GM12878 (cell line): ENCODE measurements at regions not wholly inside any gene's neighbourhood (a gene's known extent, or its start where the extent isn't known, plus 50 kb on each side); places are given as distances from the start of the nearest gene placed in this dataset.

Experiments
- ATAC-seq: fragments of 200-7000 bp; cut with Tn5 transposase; 3 replicates; pipeline ENCODE4 v1.9.1; 2020; ENCODE audit warnings: mild to moderate bottlenecking, moderate library complexity
- BruUV-seq: library from RNA; stranded (reverse); fragments of 400-500 nt; replicated peaks from 2 replicates; lab custom pipeline; 2021; lab: Mats Ljungman, UMichigan
- CTCF ChIA-PET: fragments of 300-600 bp; sonication (Branson Sonifier 250); formaldehyde crosslinking; extraction: SDS; loops from one replicate; lab custom pipeline; 2021; ENCODE audit warnings: inconsistent platforms; lab: Yijun Ruan, JAX
- POLR2A ChIA-PET: fragments of 350-600 bp; formaldehyde crosslinking; extraction: SDS; loops from one replicate; lab custom pipeline; 2021; ENCODE audit warnings: inconsistent platforms; lab: Charles Lee
- RAD21 ChIA-PET: fragments of 300-600 bp; sonication (Branson Sonifier 250); formaldehyde crosslinking; loops from one replicate; lab custom pipeline; 2023; ENCODE audit warnings: antibody characterized with exemption; ENCODE audit not compliant: unreplicated experiment; lab: Charles Lee
- SMC1A ChIA-PET: fragments of 300-600 bp; sonication (Branson Sonifier 250); formaldehyde crosslinking; loops from one replicate; lab custom pipeline; 2023; ENCODE audit not compliant: unreplicated experiment, uncharacterized antibody; lab: Charles Lee
- DNase-seq: peaks from one replicate; pipeline ENCODE4 v3.0.0-alpha.2; 2011; ENCODE audit warnings: low read depth, low spot score
- FAIRE-seq: peaks from 3 replicates; lab custom pipeline; 2011; peaks lifted over from hg19 to GRCh38; lab: Jason Lieb, UNC
- H2AFZ ChIP-seq: 2 replicates; pipeline ENCODE4 v1.6.0; 2011; ENCODE audit warnings: low read depth, low read length, control low read depth; ENCODE audit not compliant: control insufficient read depth
- H3K27ac ChIP-seq: 2 replicates; pipeline ENCODE4 v1.5.1; 2011; ENCODE audit warnings: control low read depth; ENCODE audit not compliant: control insufficient read depth, insufficient read depth
- H3K27me3 ChIP-seq, 2 experiments: replicated peaks in 1 of 2; 2 replicates each; pipeline versions ENCODE4 v1.6.0 to v1.6.1; 2011; ENCODE audit warnings: low read length in 1 of 2; ENCODE audit not compliant: control insufficient read depth in 2 of 2, insufficient read depth in 2 of 2
- H3K36me3 ChIP-seq, 2 experiments: 2 replicates each; pipeline ENCODE4 v1.5.1; 2011; ENCODE audit warnings: low read length in 1 of 2; ENCODE audit not compliant: control insufficient read depth in 2 of 2, insufficient read depth in 2 of 2
- H3K4me1 ChIP-seq: 2 replicates; pipeline ENCODE4 v1.6.1; 2011; ENCODE audit warnings: mild to moderate bottlenecking, low read length, moderate library complexity, mixed read lengths; ENCODE audit not compliant: control insufficient read depth, insufficient read depth
- H3K4me2 ChIP-seq: 2 replicates; pipeline ENCODE4 v1.6.0; 2011; ENCODE audit warnings: control low read depth; ENCODE audit not compliant: control insufficient read depth, insufficient read depth
- H3K4me3 ChIP-seq: fragments of 200-600 bp; sonication (generic); 2 replicates; pipeline ENCODE4 v1.5.1; 2016
- H3K79me2 ChIP-seq: 2 replicates; pipeline ENCODE4 v1.6.0; 2011; ENCODE audit warnings: low read length; ENCODE audit not compliant: control insufficient read depth, insufficient read depth
- H3K9ac ChIP-seq: 2 replicates; pipeline ENCODE4 v1.8.0; 2011; ENCODE audit warnings: low read length, control low read depth, mixed read lengths; ENCODE audit not compliant: control insufficient read depth, insufficient read depth
- H3K9me3 ChIP-seq: replicated peaks from 3 replicates; pipeline ENCODE4 v1.5.1; 2011; ENCODE audit warnings: mild to moderate bottlenecking, low read length; ENCODE audit not compliant: control insufficient read depth, insufficient read depth
- H4K20me1 ChIP-seq: 2 replicates; pipeline ENCODE4 v1.6.0; 2011; ENCODE audit not compliant: control insufficient read depth, insufficient read depth
- BCL3 ChIP-seq: IDR thresholded peaks from 2 replicates; pipeline ENCODE4 v1.6.1; 2011; ENCODE audit warnings: borderline replicate concordance, low read depth, mild to moderate bottlenecking, moderate library complexity, low read length; ENCODE audit not compliant: insufficient read depth, poor library complexity, severe bottlenecking
- BMI1 ChIP-seq: fragments of 450-650 bp; IDR thresholded peaks from 2 replicates; pipeline ENCODE4 v1.6.1; 2016; ENCODE audit warnings: mild to moderate bottlenecking, moderate library complexity, borderline replicate concordance
- CBFB ChIP-seq: IDR thresholded peaks from 2 replicates; pipeline ENCODE4 v1.6.1; 2016; ENCODE audit warnings: antibody characterized with exemption, low read depth
- CREM ChIP-seq: IDR thresholded peaks from 2 replicates; pipeline ENCODE4 v1.6.1; 2014; ENCODE audit warnings: antibody characterized with exemption, low read depth
- FOS ChIP-seq: IDR thresholded peaks from 3 replicates; pipeline ENCODE4 v1.6.1; 2011; ENCODE audit warnings: borderline replicate concordance; ENCODE audit not compliant: insufficient read length; ENCODE audit errors: extremely low read depth
- NFIC ChIP-seq: IDR thresholded peaks from 2 replicates; pipeline ENCODE4 v1.6.1; 2012; ENCODE audit warnings: low read depth, mild to moderate bottlenecking, inconsistent platforms, low read length, moderate library complexity
- NFXL1 ChIP-seq: fragments of 450-650 bp; IDR thresholded peaks from 2 replicates; pipeline ENCODE4 v1.6.1; 2017; ENCODE audit warnings: antibody characterized with exemption, mild to moderate bottlenecking, borderline replicate concordance
- POU2F2 ChIP-seq: IDR thresholded peaks from 3 replicates; pipeline ENCODE4 v1.6.1; 2011; ENCODE audit warnings: low read depth, mild to moderate bottlenecking, low read length, borderline replicate concordance
- SIN3A ChIP-seq: IDR thresholded peaks from 2 replicates; pipeline ENCODE4 v1.6.1; 2012; ENCODE audit warnings: low read depth, low read length, improper control_type of control experiment
- SMAD1 ChIP-seq: fragments of 450-650 bp; IDR thresholded peaks from 2 replicates; pipeline ENCODE4 v1.6.1; 2018; ENCODE audit warnings: mild to moderate bottlenecking, low read depth; ENCODE audit not compliant: partially characterized antibody
- SMC3 ChIP-seq: IDR thresholded peaks from 2 replicates; pipeline ENCODE4 v1.6.1; 2011; ENCODE audit warnings: low read length, improper control_type of control experiment, borderline replicate concordance
- TAF1 ChIP-seq: IDR thresholded peaks from 2 replicates; pipeline ENCODE4 v1.6.1; 2011; ENCODE audit warnings: mild to moderate bottlenecking, low read depth, low read length, borderline replicate concordance
- TBL1XR1 ChIP-seq: IDR thresholded peaks from 2 replicates; pipeline ENCODE4 v1.6.1; 2012; ENCODE audit warnings: low read depth, low read length, improper control_type of control experiment
- USF1 ChIP-seq: IDR thresholded peaks from 2 replicates; pipeline ENCODE4 v1.6.1; 2011; ENCODE audit warnings: borderline replicate concordance, low read depth, mild to moderate bottlenecking, moderate library complexity, mixed read lengths, low read length; ENCODE audit not compliant: insufficient read depth; ENCODE audit errors: extremely low read length
- YBX1 ChIP-seq: fragments of 450-650 bp; IDR thresholded peaks from 2 replicates; pipeline ENCODE4 v1.6.1; 2016; ENCODE audit warnings: antibody characterized with exemption
- ZSCAN29 ChIP-seq: fragments of 450-650 bp; IDR thresholded peaks from 2 replicates; pipeline ENCODE4 v1.6.1; 2017; ENCODE audit warnings: mild to moderate bottlenecking, moderate library complexity
- WGBS: methylation state at CpG from one replicate; pipeline ENCODE4 v1.1.6; 2016; ENCODE audit warnings: low lambda C conversion rate; ENCODE audit not compliant: insufficient replicate concordance, insufficient coverage; ENCODE audit errors: missing lambda C conversion rate; 5-methylcytosine and 5-hydroxymethylcytosine counted together
- in situ Hi-C: fragments of 300-500 bp; cut with MboI; formaldehyde crosslinking; loops from 9 replicates; pipeline ENCODE4 v1.14.3; 2018; ENCODE audit warnings: mixed read lengths
- intact Hi-C: fragments of 100-400 bp; cut with micrococcal nuclease; formaldehyde crosslinking; loops from one replicate; pipeline ENCODE4 v1.14.2; 2022; ENCODE audit not compliant: unreplicated experiment

GRCh38 chr1:3988431-3988830, 88.4 kb upstream of the C1orf174 start:
- H3K9me3 ChIP-seq = no peaks in the 10 kb centered on the region; the same call in 2 of the 3 replicates
- no peak overlapping the region for H3K9ac ChIP-seq
- no peaks in the 10 kb centered on the region for H3K4me1 ChIP-seq
- intact Hi-C loops (no loop called here), in situ Hi-C loops (no loop called here)
- CTCF ChIA-PET = no interaction called here
- no peak for ATAC-seq
- no TSS peak for BruUV-seq
- no peak overlapping the region for H3K27ac ChIP-seq
- POLR2A ChIA-PET = no interaction called here
- WGBS = 39% methylated on average over 7 of the region's 7 CpGs
- H3K79me2 ChIP-seq = no peaks in the 10 kb centered on the region
- FAIRE-seq = no peak
- no peak for DNase-seq
- H3K36me3 ChIP-seq = no peaks in the 10 kb centered on the region
- no peaks in the 10 kb centered on the region for H4K20me1 ChIP-seq
- no peaks in the 10 kb centered on the region; a peak in 1 of 4 replicates for H3K27me3 ChIP-seq
- no peak overlapping the region for H3K4me3 ChIP-seq
- TF ChIP-seq BCL3 (no peak), FOS (no peak), TAF1 (no peak), TBL1XR1 (no peak), BMI1 (no peak), USF1 (no peak), CBFB (no peak), SMC3 (no peak), NFXL1 (no peak), NFIC (no peak), CREM (no peak), YBX1 (no peak), POU2F2 (no peak), ZSCAN29 (no peak), SIN3A (no peak), SMAD1 (no peak)
- H3K4me2 ChIP-seq = no peak overlapping the region
- no peak overlapping the region for H2AFZ ChIP-seq
- SMC1A ChIA-PET = no interaction called here
- RAD21 ChIA-PET = no interaction called here
